GM12878 (cell line): ENCODE measurements at regions not wholly inside any gene's neighbourhood (a gene's known extent, or its start where the extent isn't known, plus 50 kb on each side); places are given as distances from the start of the nearest gene placed in this dataset.

Source experiments
- LARP7 ChIP-seq: fragments of 450-650 bp; IDR thresholded peaks from 2 replicates; pipeline ENCODE4 v1.6.1; 2017; ENCODE audit warnings: mild to moderate bottlenecking
- NFXL1 ChIP-seq: fragments of 450-650 bp; IDR thresholded peaks from 2 replicates; pipeline ENCODE4 v1.6.1; 2017; ENCODE audit warnings: antibody characterized with exemption, mild to moderate bottlenecking, borderline replicate concordance
- NFYB ChIP-seq: IDR thresholded peaks from 2 replicates; pipeline ENCODE4 v1.6.1; 2011; ENCODE audit warnings: low read depth, mild to moderate bottlenecking, low read length, improper control_type of control experiment, moderate library complexity; ENCODE audit not compliant: insufficient read depth
- PAX5 ChIP-seq: IDR thresholded peaks from 2 replicates; pipeline ENCODE4 v1.6.1; 2011; ENCODE audit warnings: low read depth, low read length, borderline replicate concordance
- RAD21 ChIP-seq: IDR thresholded peaks from 2 replicates; pipeline ENCODE4 v1.6.1; 2011; ENCODE audit warnings: mild to moderate bottlenecking, low read depth, low read length, moderate library complexity; ENCODE audit not compliant: insufficient read depth
- RBBP5 ChIP-seq: fragments of 200-600 bp; sonication (generic); conservative IDR thresholded peaks from 2 replicates; pipeline ENCODE4 v1.6.1; 2016
- YY1 ChIP-seq: IDR thresholded peaks from 2 replicates; pipeline ENCODE4 v1.6.1; 2011; ENCODE audit warnings: low read depth, mild to moderate bottlenecking, low read length
- TF ChIP-seq, protein P1 (sequence below): fragments of 450-650 bp; IDR thresholded peaks from 2 replicates; pipeline ENCODE4 v1.6.1; 2017; ENCODE audit warnings: mild to moderate bottlenecking, moderate library complexity
- TF ChIP-seq, protein P2 (sequence below): fragments of 450-650 bp; formaldehyde crosslinking; IDR thresholded peaks from 2 replicates; pipeline ENCODE4 v1.4.0; 2020; ENCODE audit warnings: mild to moderate bottlenecking, moderate library complexity

GRCh38 chr5:44614845-44615244 lies 193.9 kb upstream of the MRPS30 start (continued):
- TF ChIP-seq, protein P1, sequence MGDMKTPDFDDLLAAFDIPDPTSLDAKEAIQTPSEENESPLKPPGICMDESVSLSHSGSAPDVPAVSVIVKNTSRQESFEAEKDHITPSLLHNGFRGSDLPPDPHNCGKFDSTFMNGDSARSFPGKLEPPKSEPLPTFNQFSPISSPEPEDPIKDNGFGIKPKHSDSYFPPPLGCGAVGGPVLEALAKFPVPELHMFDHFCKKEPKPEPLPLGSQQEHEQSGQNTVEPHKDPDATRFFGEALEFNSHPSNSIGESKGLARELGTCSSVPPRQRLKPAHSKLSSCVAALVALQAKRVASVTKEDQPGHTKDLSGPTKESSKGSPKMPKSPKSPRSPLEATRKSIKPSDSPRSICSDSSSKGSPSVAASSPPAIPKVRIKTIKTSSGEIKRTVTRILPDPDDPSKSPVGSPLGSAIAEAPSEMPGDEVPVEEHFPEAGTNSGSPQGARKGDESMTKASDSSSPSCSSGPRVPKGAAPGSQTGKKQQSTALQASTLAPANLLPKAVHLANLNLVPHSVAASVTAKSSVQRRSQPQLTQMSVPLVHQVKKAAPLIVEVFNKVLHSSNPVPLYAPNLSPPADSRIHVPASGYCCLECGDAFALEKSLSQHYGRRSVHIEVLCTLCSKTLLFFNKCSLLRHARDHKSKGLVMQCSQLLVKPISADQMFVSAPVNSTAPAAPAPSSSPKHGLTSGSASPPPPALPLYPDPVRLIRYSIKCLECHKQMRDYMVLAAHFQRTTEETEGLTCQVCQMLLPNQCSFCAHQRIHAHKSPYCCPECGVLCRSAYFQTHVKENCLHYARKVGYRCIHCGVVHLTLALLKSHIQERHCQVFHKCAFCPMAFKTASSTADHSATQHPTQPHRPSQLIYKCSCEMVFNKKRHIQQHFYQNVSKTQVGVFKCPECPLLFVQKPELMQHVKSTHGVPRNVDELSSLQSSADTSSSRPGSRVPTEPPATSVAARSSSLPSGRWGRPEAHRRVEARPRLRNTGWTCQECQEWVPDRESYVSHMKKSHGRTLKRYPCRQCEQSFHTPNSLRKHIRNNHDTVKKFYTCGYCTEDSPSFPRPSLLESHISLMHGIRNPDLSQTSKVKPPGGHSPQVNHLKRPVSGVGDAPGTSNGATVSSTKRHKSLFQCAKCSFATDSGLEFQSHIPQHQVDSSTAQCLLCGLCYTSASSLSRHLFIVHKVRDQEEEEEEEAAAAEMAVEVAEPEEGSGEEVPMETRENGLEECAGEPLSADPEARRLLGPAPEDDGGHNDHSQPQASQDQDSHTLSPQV, result no peak
- TF ChIP-seq NFYB (no peak), NFXL1 (no peak), LARP7 (no peak), YY1 (no peak), RBBP5 (no peak), PAX5 (no peak), RAD21 (no peak)
- TF ChIP-seq, protein P2, sequence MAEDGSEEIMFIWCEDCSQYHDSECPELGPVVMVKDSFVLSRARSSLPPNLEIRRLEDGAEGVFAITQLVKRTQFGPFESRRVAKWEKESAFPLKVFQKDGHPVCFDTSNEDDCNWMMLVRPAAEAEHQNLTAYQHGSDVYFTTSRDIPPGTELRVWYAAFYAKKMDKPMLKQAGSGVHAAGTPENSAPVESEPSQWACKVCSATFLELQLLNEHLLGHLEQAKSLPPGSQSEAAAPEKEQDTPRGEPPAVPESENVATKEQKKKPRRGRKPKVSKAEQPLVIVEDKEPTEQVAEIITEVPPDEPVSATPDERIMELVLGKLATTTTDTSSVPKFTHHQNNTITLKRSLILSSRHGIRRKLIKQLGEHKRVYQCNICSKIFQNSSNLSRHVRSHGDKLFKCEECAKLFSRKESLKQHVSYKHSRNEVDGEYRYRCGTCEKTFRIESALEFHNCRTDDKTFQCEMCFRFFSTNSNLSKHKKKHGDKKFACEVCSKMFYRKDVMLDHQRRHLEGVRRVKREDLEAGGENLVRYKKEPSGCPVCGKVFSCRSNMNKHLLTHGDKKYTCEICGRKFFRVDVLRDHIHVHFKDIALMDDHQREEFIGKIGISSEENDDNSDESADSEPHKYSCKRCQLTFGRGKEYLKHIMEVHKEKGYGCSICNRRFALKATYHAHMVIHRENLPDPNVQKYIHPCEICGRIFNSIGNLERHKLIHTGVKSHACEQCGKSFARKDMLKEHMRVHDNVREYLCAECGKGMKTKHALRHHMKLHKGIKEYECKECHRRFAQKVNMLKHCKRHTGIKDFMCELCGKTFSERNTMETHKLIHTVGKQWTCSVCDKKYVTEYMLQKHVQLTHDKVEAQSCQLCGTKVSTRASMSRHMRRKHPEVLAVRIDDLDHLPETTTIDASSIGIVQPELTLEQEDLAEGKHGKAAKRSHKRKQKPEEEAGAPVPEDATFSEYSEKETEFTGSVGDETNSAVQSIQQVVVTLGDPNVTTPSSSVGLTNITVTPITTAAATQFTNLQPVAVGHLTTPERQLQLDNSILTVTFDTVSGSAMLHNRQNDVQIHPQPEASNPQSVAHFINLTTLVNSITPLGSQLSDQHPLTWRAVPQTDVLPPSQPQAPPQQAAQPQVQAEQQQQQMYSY (CRISPR knock-in tag), result no peak
